ENCODE measurements at regions not wholly inside any gene's neighbourhood (a gene's known extent, or its start where the extent isn't known, plus 50 kb on each side); places are given as distances from the start of the nearest gene placed in this dataset.

DNA sequence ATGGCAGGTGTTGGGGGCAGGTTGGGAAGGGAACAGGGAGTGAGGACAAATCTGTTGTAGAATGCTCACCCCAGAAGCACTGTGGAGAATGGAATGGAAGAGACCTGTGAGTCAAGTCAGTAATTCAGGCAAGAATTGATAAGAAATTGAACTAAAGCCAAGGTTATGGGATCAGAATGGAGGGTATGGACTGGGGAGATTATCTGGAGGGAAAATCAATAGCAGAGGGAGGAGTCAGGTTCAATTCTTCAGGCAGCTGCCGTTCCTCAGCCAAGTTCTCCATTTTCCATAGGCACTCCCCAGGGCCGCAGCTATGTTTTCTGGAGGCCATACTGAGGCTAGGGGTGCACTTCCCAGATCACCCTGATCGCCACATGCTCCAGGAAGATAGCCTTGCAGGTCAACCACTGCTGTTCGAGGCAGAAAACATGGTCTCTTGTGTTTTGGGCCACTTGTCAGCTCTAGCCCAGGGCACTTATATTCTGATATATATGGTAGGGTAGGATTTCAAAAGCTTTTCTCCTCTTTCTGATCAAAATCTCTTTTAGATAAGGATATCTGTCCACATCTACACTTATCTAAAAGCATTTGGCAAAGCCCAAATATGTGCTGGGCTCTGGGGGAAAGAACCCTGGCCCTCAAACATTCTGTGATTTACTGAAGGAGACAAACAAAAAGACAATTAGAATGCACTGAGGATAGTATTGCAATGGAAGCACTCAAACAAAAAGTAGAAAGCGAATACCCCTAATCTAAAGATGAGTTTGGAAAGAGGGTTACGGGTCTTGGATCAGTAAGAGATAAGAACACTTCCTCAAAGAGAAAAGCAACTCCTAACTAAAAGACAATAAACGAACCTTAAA, 92.3 kb downstream of the TMEM212 start:
- CTCF ChIA-PET, result no interaction called here
- POLR2A ChIA-PET, result no interaction called here
- TF ChIP-seq ZNF384 (IDR thresholded peaks at IDR 0.05), result no peak
- TF ChIP-seq TARDBP (IDR thresholded peaks at IDR 0.05), result no peak
- no peak for TF ChIP-seq ARNT (IDR thresholded peaks at IDR 0.05)
- no peak for TF ChIP-seq SP1 (IDR thresholded peaks at IDR 0.05)
- no peak for TF ChIP-seq FOXK2 (IDR thresholded peaks at IDR 0.05)
- TF ChIP-seq HDGF (IDR thresholded peaks at IDR 0.05; ENCODE audit: borderline replicate concordance), result no peak
- TF ChIP-seq FOXM1 (IDR thresholded peaks at IDR 0.05; ENCODE audit: borderline replicate concordance), result no peak
- no peak for TF ChIP-seq ELF4 (IDR thresholded peaks at IDR 0.05)
- TF ChIP-seq FOXA1 (IDR thresholded peaks at IDR 0.05), result no peak
- no peak for TF ChIP-seq L3MBTL2 (conservative IDR thresholded peaks at IDR 0.05)
- TF ChIP-seq SUZ12 (IDR thresholded peaks at IDR 0.05), result no peak
- TF ChIP-seq LEF1 (IDR thresholded peaks at IDR 0.05; ENCODE audit: borderline replicate concordance), result no peak
- TF ChIP-seq PKNOX1 (IDR thresholded peaks at IDR 0.05), result no peak
- TF ChIP-seq BHLHE40 (IDR thresholded peaks at IDR 0.05; ENCODE audit: borderline replicate concordance), result no peak
- TF ChIP-seq CTBP1 (IDR thresholded peaks at IDR 0.05; ENCODE audit: borderline replicate concordance), result no peak
- no peak for TF ChIP-seq NFRKB (IDR thresholded peaks at IDR 0.05)
- DNase-seq (ENCODE audit: extremely low spot score), result no peak

GRCh38 chr3:171936191-171936841, 93.2 kb downstream of the TMEM212 start:
- no peak for TF ChIP-seq TARDBP (IDR thresholded peaks at IDR 0.05)
- TF ChIP-seq BHLHE40 (IDR thresholded peaks at IDR 0.05; ENCODE audit: borderline replicate concordance), result no peak
- TF ChIP-seq CTBP1 (IDR thresholded peaks at IDR 0.05; ENCODE audit: borderline replicate concordance), result no peak
- no peak for TF ChIP-seq SP1 (IDR thresholded peaks at IDR 0.05)
- TF ChIP-seq LEF1 (IDR thresholded peaks at IDR 0.05; ENCODE audit: borderline replicate concordance), result no peak
- no peak for TF ChIP-seq ZNF384 (IDR thresholded peaks at IDR 0.05)
- no peak for TF ChIP-seq FOXM1 (IDR thresholded peaks at IDR 0.05; ENCODE audit: borderline replicate concordance)
- TF ChIP-seq PKNOX1 (IDR thresholded peaks at IDR 0.05), result no peak
- TF ChIP-seq FOXA1 (IDR thresholded peaks at IDR 0.05), result no peak
- POLR2A ChIA-PET, result no interaction called here
- CTCF ChIA-PET, result no interaction called here
- DNase-seq (ENCODE audit: extremely low spot score), result no peak

GRCh38 chr3:171939578-171939977, 96.4 kb downstream of the TMEM212 start:
- TF ChIP-seq FOXA1 (IDR thresholded peaks at IDR 0.05) (no peak), ARNT (IDR thresholded peaks at IDR 0.05) (no peak), FOXM1 (IDR thresholded peaks at IDR 0.05; ENCODE audit: borderline replicate concordance) (no peak), SUZ12 (IDR thresholded peaks at IDR 0.05) (no peak), FOXK2 (IDR thresholded peaks at IDR 0.05) (no peak), SP1 (IDR thresholded peaks at IDR 0.05) (no peak), CTBP1 (IDR thresholded peaks at IDR 0.05; ENCODE audit: borderline replicate concordance) (no peak), PKNOX1 (IDR thresholded peaks at IDR 0.05) (no peak), BHLHE40 (IDR thresholded peaks at IDR 0.05; ENCODE audit: borderline replicate concordance) (no peak), ZNF384 (IDR thresholded peaks at IDR 0.05) (no peak), TARDBP (IDR thresholded peaks at IDR 0.05) (no peak), LEF1 (IDR thresholded peaks at IDR 0.05; ENCODE audit: borderline replicate concordance) (no peak), ELF4 (IDR thresholded peaks at IDR 0.05) (no peak), L3MBTL2 (conservative IDR thresholded peaks at IDR 0.05) (no peak), HDGF (IDR thresholded peaks at IDR 0.05; ENCODE audit: borderline replicate concordance) (no peak), NFRKB (IDR thresholded peaks at IDR 0.05) (no peak)
- DNase-seq (ENCODE audit: extremely low spot score), result no peak
- ChIA-PET CTCF (no interaction called here), POLR2A (no interaction called here)

- ChIA-PET POLR2A (no interaction called here), CTCF (interaction anchor here (0.6 kb wide), 1 partner anchor 346 kb away, joined by 4 read pairs; no protein-coding TSS in a partner anchor)
- DNase-seq (ENCODE audit: extremely low spot score), result no peak
- TF ChIP-seq FOXM1 (IDR thresholded peaks at IDR 0.05; ENCODE audit: borderline replicate concordance) (no peak), TARDBP (IDR thresholded peaks at IDR 0.05) (no peak), CTBP1 (IDR thresholded peaks at IDR 0.05; ENCODE audit: borderline replicate concordance) (no peak), NFRKB (IDR thresholded peaks at IDR 0.05) (no peak), ARNT (IDR thresholded peaks at IDR 0.05) (no peak), SP1 (IDR thresholded peaks at IDR 0.05) (no peak), ZNF384 (IDR thresholded peaks at IDR 0.05) (no peak), SUZ12 (IDR thresholded peaks at IDR 0.05) (no peak), PKNOX1 (IDR thresholded peaks at IDR 0.05) (no peak), ELF4 (IDR thresholded peaks at IDR 0.05) (no peak), L3MBTL2 (conservative IDR thresholded peaks at IDR 0.05) (no peak), BHLHE40 (IDR thresholded peaks at IDR 0.05; ENCODE audit: borderline replicate concordance) (no peak), FOXK2 (IDR thresholded peaks at IDR 0.05) (no peak), FOXA1 (IDR thresholded peaks at IDR 0.05) (no peak), HDGF (IDR thresholded peaks at IDR 0.05; ENCODE audit: borderline replicate concordance) (no peak), LEF1 (IDR thresholded peaks at IDR 0.05; ENCODE audit: borderline replicate concordance) (no peak)
Measured at GRCh38 chr3:171940151-171940649, 97.1 kb downstream of the TMEM212 start.
